Motor neuron (in vitro differentiated cells): ENCODE measurements at regions not wholly inside any gene's neighbourhood (a gene's known extent, or its start where the extent isn't known, plus 50 kb on each side); places are given as distances from the start of the nearest gene placed in this dataset.

Experiments used
- ATAC-seq, 8 experiments: fragments of 200-7000 bp; cut with Tn5 transposase; replicated peaks in 6 of 8; 2 replicates each; pipeline ENCODE4 v1.8.0; 2021; ENCODE audit warnings: mild to moderate bottlenecking in 8 of 8, moderate library complexity in 8 of 8
- H3K27ac ChIP-seq, 2 donors: fragments of 250-450 bp; sonication (Bioruptor Pico); 2 replicates each; pipeline ENCODE4 v1.9.0; 2021; ENCODE audit warnings: antibody characterized with exemption in 2 of 2, mild to moderate bottlenecking in 2 of 2, moderate library complexity in 1 of 2
- H3K4me1 ChIP-seq, 2 donors: fragments of 250-450 bp; sonication (Bioruptor Pico); replicated peaks in 1 of 2; 2 replicates each; pipeline ENCODE4 v1.6.1; 2021; ENCODE audit warnings: antibody characterized with exemption in 2 of 2, mild to moderate bottlenecking in 2 of 2, moderate library complexity in 1 of 2
- H3K4me3 ChIP-seq, 5 donors: fragments of 250-450 bp; sonication (Bioruptor Pico); 2 replicates each; pipeline ENCODE4 v1.9.0; 2021; ENCODE audit warnings: antibody characterized with exemption in 5 of 5, mild to moderate bottlenecking in 5 of 5, moderate library complexity in 4 of 5
- WGBS, 10 experiments: fragments of 450-650 bp; shearing (Covaris generic); methylation state at CpG; one replicate each; pipeline ENCODE4 v1.0.0; 2022; 5-methylcytosine and 5-hydroxymethylcytosine counted together
- in situ Hi-C, 9 experiments: fragments of 400-800 bp; cut with MboI; loops; one replicate each; pipeline ENCODE4 v1.15.0; 2021; ENCODE audit warnings: low sequenced_read_pairs in 9 of 9, low pct_unique_long_range_greater_than_20kb in 2 of 9; ENCODE audit not compliant: unreplicated experiment in 9 of 9

DNA sequence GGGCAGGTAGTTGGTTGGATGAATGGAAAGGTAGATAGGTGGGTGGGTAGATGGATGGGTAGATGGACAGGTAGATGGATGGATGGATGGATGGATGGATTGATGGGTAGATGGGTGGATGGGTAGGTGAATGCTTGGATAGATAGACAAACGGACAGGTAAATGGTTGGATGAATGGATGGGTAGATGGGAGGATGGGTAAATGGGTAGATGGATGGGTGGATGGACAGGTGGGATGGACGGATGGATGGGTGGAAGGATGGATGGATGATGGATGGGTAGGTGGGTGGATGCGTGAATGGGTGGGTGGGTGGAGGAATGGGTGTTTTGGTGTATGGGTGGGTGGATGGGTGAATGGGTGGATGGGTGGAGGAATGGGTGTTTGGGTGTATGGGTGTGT, 50.1 kb upstream of the ASAP2 start:
- Histone ChIP-seq H3K4me1 (peaks cover 3 to 5% of the 10 kb centered on the region in 2 donors), H3K27ac (no peak overlapping the region), H3K4me3 (no peak overlapping the region)
- ATAC-seq, result no peak
- 43 to 90% (median 77%) methylated on average over 1 to 2 of the region's 3 CpGs; no CpG with 5 or more reads in 2 of the 10 experiments for WGBS, 10 experiments
- in situ Hi-C loops, result loop anchor here in 2 of 9 experiments (25.0 kb wide), 1 partner anchor 181 kb away; no protein-coding TSS in a partner anchor

DNA sequence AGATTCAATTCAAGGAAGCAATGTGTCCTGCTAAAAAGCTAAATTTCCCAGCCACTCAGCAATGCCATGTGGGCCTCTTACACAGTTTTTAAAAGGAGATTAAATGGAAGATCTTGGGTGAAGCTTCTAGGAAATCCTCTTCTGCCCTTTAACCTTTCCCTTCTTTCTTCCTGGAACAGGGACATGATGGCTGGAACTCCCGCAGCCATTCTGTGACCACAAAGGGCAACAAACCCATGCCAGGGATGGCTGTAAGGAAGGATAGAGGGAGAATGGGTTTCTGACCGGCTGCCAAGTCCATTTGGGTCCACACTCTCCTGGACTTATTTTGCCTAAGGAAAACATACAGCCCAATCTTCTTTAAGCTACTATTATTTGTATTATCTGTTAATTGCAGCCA, 52.6 kb upstream of the ASAP2 start:
- Histone ChIP-seq H3K4me1 (peaks cover 3 to 5% of the 10 kb centered on the region in 2 donors), H3K27ac (no peak overlapping the region), H3K4me3 (no peak overlapping the region)
- in situ Hi-C loops, result loop anchor here in 2 of 9 experiments (25.0 kb wide), 1 partner anchor 183 kb away; no protein-coding TSS in a partner anchor
- 63 to 100% (median 100%) methylated on average over 1 to 2 of the region's 2 CpGs; no CpG with 5 or more reads in 3 of the 10 experiments for WGBS, 10 experiments
- no peak for ATAC-seq

DNA sequence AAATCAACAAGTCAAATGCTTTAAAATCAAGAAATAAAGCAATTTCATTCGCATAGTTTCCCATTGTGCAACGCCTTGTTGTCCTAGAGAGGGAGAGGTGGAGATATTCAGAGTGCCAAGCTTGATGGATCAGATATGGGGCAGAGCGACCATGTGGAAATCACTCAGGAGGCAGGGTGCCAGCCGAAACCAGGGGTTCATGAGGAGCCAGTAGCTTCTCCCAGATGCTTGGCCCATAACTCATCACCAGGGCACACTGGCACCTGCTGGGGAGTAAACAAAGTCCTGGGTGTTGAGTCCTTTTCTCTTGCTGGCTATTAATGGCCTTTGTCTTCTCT, 53.0 kb upstream of the ASAP2 start:
- in situ Hi-C loops, result loop anchor here in 2 of 9 experiments (25.0 kb wide), 1 partner anchor 184 kb away; no protein-coding TSS in a partner anchor
- 46 to 100% (median 71%) methylated on average over 1 to 3 of the region's 4 CpGs; no CpG with 5 or more reads in 6 of the 10 experiments for WGBS, 10 experiments
- Histone ChIP-seq H3K27ac (no peak overlapping the region), H3K4me1 (peaks cover 3 to 5% of the 10 kb centered on the region in 2 donors), H3K4me3 (no peak overlapping the region)
- peak in 3 of 8 experiments; percentile 22 to 69 (median 23) for ATAC-seq

DNA sequence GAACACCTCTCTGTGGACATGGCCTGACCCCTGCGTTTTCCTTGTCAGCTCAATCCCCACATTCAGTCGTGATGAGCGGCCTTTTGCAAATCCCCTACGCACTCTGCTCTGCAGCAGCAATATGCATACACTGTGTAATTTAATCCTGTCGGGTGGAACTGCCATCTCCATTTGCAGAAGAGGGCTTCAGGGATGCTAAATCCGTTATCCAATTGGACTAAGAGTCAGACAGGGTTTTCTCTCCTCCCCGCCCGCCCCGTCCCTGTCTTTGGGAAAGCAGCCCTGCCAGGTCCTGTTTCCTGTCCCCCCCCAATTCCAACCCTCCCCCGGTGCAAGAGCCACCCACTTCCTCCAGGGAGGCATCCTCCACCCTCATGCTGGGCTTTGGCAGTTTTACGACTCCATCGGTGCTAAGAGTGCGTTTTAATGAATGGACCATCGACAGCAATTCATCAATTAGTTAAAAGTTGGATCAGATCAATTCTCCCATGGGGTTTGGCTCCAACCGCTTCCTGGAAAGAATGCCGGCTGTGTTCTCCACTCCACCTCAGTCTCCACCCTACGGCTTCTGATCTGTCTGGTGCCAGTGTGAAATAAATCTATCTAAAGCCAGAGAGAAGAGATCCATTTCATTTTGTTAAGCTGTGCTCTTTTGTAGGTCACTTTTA, 53.5 kb upstream of the ASAP2 start:
- Histone ChIP-seq H3K4me3 (no peak overlapping the region), H3K27ac (no peak overlapping the region), H3K4me1 (peaks cover 3 to 5% of the 10 kb centered on the region in 2 donors)
- peak; percentile 20 to 97 (median 68) for ATAC-seq
- in situ Hi-C loops, result loop anchor here in 2 of 9 experiments (25.0 kb wide), 1 partner anchor 184 kb away; no protein-coding TSS in a partner anchor
- 0 to 60% (median 25%) methylated on average over 1 to 8 of the region's 17 CpGs; no CpG with 5 or more reads in 2 of the 10 experiments for WGBS, 10 experiments

DNA sequence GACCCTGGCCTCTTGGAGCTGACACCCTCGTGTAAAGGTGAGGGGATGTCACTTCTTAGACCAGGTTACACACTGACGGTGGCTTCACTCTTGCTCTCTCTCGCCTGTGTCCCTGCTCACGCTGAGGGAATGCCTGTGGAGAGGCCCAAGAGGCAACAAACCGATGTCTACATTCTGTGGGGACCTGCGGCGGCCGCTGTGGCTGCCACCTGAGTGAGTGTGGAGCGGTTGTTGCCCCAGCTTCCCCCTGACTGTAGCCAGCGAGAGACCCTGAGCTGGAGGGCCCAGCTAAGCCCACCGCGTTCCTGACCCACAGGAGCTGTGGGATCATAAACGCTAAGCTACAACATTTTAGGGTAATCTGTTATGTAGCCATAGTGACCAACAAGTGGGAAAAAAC, 55.7 kb upstream of the ASAP2 start:
- no peak for ATAC-seq
- Histone ChIP-seq H3K27ac (no peak overlapping the region), H3K4me1 (peaks cover 3 to 5% of the 10 kb centered on the region in 2 donors), H3K4me3 (no peak overlapping the region)
- WGBS, 10 experiments, result 70 to 100% (median 90%) methylated on average over 2 to 11 of the region's 13 CpGs; no CpG with 5 or more reads in 5 of the 10 experiments
- in situ Hi-C loops, result loop anchor here in 2 of 9 experiments (25.0 kb wide), 1 partner anchor 186 kb away; no protein-coding TSS in a partner anchor

DNA sequence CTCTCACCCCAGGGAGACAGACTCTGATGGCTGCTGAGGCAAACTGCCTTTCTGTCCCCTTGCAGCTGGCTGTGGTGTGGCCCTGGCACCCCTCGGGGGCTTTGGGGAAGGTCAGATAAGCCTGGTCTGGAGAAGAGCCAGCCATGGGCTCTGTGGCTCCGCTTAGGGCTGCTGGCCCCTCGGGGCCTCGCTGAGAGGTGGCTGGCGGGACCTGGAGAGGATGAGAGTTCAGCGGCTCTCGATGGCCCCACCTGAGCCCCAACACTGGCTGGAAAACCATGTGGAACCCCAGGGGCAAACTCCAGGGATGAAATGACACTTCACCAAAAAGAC, 56.1 kb upstream of the ASAP2 start:
- in situ Hi-C loops, result loop anchor here in 2 of 9 experiments (25.0 kb wide), 1 partner anchor 187 kb away; no protein-coding TSS in a partner anchor

DNA sequence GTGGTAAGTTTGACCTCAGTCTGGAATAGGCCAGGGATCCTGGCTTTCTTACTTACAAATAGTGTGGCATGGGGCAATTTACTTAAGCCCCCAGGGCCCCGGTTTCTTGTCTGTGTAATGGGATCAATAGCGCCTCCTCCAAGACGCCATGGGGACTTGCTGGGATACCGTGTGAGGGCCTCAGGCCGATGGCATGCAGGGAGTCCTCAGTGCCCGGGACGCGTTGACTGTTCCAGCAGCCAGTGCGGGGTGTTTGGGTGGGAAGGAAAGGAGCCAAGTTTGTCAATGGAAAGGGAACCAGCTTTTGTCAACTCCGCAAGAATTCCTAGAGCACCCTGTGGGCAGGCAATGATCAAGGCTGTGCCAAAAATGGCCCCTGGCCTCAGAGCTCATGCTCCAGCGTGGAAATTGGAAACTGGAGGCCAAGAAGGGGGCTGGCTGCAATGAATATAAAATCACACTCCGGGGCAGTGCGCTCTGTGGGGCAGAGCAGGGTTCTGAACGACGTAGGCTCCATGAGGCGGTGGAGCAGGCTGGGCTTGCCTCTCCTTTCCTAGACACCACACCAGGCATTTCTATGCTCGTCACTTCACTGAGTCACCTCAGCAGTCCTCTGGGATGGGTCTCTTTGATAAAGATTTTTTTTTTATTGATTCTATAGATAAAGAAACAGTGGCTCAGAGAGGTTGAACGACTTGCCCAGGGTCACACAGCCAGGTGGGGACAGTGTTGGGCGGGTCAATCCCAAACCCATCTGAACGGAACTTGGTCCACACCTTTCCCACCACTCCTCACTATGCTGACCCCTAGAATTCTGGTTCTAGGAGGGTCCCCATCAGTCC, 56.7 kb upstream of the ASAP2 start:
- in situ Hi-C loops, result loop anchor here in 4 of 9 experiments (25.0 kb wide), 3 partner anchors 187 to 288 kb away; no protein-coding TSS in a partner anchor

More for the DNA sequence above, 56.1 kb upstream of the ASAP2 start:
- Histone ChIP-seq H3K4me1 (peaks cover 3 to 5% of the 10 kb centered on the region in 2 donors), H3K27ac (no peak overlapping the region), H3K4me3 (no peak overlapping the region)
- ATAC-seq, result no peak
- WGBS, 10 experiments, result 95% methylated on average over 4 of the region's 7 CpGs; no CpG with 5 or more reads in 9 of the 10 experiments

DNA sequence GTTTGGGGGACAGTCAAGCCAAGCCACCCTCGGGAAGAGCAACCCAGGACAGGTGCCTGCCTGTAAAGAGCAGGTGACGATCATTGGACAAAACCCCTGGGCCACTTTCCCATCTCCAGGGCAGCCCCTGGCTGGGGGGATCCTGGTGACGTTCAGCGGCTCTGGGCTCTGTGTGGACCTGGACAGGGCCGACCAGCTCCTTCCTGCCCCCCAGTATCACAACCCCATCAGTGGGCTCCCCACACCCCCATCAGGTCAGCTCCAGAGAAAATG, 57.3 kb upstream of the ASAP2 start:
- peaks cover 3 to 5% of the 10 kb centered on the region in 2 donors for H3K4me1 ChIP-seq
- in situ Hi-C loops, result loop anchor here in 3 of 9 experiments (25.0 kb wide), 3 partner anchors 188 to 287 kb away; no protein-coding TSS in a partner anchor

More for the DNA sequence above, 56.7 kb upstream of the ASAP2 start:
- Histone ChIP-seq H3K4me3 (no peak overlapping the region), H3K4me1 (peaks cover 3 to 5% of the 10 kb centered on the region in 2 donors), H3K27ac (no peak overlapping the region)
- WGBS, 10 experiments, result 80 to 100% (median 93%) methylated on average over 2 to 14 of the region's 20 CpGs
- ATAC-seq, result no peak

DNA sequence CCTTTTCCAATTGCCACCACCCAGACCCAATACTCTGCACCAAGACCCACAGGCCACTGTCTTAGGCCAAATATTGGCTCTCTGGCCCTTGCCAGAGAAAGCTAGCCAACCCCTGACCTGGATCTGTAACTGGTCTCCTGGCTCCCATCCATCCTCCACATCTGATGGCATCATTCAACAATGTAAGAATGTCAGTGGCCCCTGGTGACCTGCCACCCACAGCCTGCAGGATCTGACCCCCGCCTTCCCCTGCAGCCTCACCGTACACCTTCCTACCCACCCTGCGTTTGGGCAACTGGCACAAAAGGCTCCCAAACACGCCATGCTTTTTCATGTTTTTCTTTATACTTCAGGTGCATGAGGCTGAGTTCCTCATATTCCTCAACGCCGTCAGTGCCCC, 60.0 kb upstream of the ASAP2 start:
- no peak for ATAC-seq
- in situ Hi-C loops, result loop anchor here in 3 of 9 experiments (25.0 kb wide), 3 partner anchors 191 to 284 kb away; no protein-coding TSS in a partner anchor
- no peak overlapping the region for H3K27ac ChIP-seq
- 86 to 100% (median 100%) methylated on average over 2 to 6 of the region's 6 CpGs; no CpG with 5 or more reads in 3 of the 10 experiments for WGBS, 10 experiments
- no peak overlapping the region for H3K4me3 ChIP-seq
- H3K4me1 ChIP-seq, result peaks cover 0 to 2% of the 10 kb centered on the region in 2 donors

More for the DNA sequence above, 57.3 kb upstream of the ASAP2 start:
- Histone ChIP-seq H3K4me3 (no peak overlapping the region), H3K27ac (no peak overlapping the region)
- no peak for ATAC-seq
- 58 to 81% methylated on average over 2 to 4 of the region's 5 CpGs; no CpG with 5 or more reads in 8 of the 10 experiments for WGBS, 10 experiments

DNA sequence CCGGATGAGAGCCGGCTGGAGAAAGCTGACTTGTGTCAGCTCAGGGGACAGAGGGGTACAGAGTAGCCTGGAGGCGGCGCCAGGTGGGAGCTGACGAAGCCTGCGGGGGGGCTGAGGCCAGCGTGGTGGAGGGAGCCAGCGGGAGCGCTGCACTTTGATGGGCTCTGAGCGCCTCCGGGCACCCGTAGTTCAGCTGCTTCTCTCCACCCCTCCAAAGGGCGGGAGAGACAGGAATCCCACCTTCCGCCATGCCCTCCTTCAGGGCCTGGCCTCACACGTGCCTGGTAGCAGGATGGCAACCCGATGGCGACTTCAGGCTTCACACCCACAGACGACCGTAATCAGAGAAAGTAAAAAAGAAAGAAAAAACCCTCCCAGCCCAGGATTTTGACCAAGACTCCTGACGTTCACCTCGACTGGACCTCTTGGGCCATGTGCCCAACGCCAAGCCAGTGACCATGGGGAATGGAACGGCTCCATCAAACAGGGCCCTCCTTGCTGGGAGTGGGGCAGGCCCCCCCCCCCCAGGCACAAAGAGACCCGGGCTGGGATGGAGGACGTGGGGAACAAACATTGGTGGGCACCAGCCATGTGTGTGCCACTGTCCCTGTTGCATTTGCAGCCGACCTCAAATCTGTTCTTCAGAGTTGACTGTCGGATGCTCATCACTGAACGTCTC, 60.7 kb upstream of the ASAP2 start:
- ATAC-seq, result no peak
- in situ Hi-C loops, result loop anchor here in 3 of 9 experiments (25.0 kb wide), 3 partner anchors 191 to 284 kb away; no protein-coding TSS in a partner anchor

DNA sequence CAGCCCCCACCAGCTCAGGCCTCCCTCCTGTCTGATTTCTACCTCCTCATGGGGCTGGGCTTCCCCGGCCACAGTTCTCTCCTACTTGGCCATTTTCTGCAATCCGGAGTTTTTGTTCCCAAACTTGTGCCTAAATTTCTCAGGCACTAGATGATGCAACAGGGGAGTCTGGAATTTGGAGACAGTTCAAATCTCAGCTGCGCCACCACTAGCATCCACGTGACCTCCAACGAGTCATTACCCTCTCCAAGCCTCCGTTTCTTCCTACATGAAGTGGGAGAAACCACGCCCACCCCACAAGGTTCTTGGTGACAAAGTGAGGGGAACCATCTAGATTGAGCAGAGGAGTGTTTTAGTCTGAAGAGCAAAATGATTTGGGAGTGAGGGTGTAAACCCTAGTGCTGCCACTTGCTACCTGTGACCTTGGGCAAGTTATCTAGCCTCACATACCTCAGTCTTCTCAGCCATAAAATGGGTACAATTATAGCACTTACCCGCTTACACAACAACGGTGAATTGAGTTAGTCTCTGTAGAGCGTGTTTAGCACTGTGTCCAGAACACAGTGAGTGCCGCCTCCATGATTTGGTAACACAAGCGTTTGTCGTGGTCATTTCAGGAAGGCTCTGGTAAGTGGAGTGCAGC, 61.4 kb upstream of the ASAP2 start:
- H3K27ac ChIP-seq, result no peak overlapping the region
- in situ Hi-C loops, result loop anchor here in 3 of 9 experiments (25.0 kb wide), 3 partner anchors 192 to 283 kb away; no protein-coding TSS in a partner anchor
- H3K4me1 ChIP-seq, result peaks cover 2 to 6% of the 10 kb centered on the region in 2 donors
- ATAC-seq, result no peak
- no peak overlapping the region for H3K4me3 ChIP-seq
- 50 to 100% (median 77%) methylated on average over 1 to 7 of the region's 13 CpGs; no CpG with 5 or more reads in 1 of the 10 experiments for WGBS, 10 experiments

More for the DNA sequence above, 60.7 kb upstream of the ASAP2 start:
- 60 to 100% (median 90%) methylated on average over 1 to 14 of the region's 28 CpGs; no CpG with 5 or more reads in 3 of the 10 experiments for WGBS, 10 experiments
- Histone ChIP-seq H3K4me1 (peaks cover 0 to 2% of the 10 kb centered on the region in 2 donors), H3K27ac (no peak overlapping the region), H3K4me3 (no peak overlapping the region)

DNA sequence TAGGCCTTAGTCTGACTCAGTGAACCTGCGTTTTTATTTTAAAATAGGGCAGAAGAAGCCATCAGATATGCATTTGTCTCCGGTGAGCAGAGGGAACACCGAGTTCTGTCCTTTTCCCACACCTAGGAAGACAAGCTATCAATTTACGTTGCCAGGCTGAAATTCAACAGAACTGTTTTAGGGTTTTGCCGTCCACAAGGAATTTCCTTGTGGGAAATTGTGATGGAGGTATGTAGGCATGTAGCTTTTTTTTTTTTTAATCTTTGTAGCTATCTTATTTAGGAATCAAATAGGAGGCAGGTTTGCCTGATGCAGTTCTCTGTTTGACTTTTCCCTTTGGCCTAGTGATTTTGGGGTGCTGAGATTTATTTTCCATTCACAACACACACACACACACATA, 62.0 kb upstream of the ASAP2 start:
- no peak overlapping the region for H3K27ac ChIP-seq
- no peak overlapping the region for H3K4me3 ChIP-seq
- in situ Hi-C loops, result loop anchor here in 3 of 9 experiments (25.0 kb wide), 3 partner anchors 193 to 282 kb away; no protein-coding TSS in a partner anchor
- H3K4me1 ChIP-seq, result peaks cover 2 to 6% of the 10 kb centered on the region in 2 donors
- WGBS, 10 experiments, result 33 to 94% (median 88%) methylated on average over 1 to 5 of the region's 5 CpGs; no CpG with 5 or more reads in 1 of the 10 experiments
- no peak for ATAC-seq
